ENCODE measurements at regions not wholly inside any gene's neighbourhood (a gene's known extent, or its start where the extent isn't known, plus 50 kb on each side); places are given as distances from the start of the nearest gene placed in this dataset.

GRCh38 chr1:219505886-219506285 lies 107.0 kb downstream of the ZC3H11B start:
- H3K27me3 ChIP-seq (ENCODE audit: insufficient read depth, low read length, poor library complexity): no peaks in the 10 kb centered on the region
- no peak overlapping the region for H2AFZ ChIP-seq (ENCODE audit: low read depth, low read length)
- no peak for TF ChIP-seq EZH2 (IDR thresholded peaks at IDR 0.05; ENCODE audit: borderline replicate concordance, low read depth, low read length, severe bottlenecking)
- TF ChIP-seq CTCF (IDR thresholded peaks at IDR 0.05; ENCODE audit: borderline replicate concordance, extremely low read depth, low read length, poor library complexity, severe bottlenecking): no peak
- no peaks in the 10 kb centered on the region for H3K36me3 ChIP-seq (ENCODE audit: insufficient read depth, low read length)
- H3K9me3 ChIP-seq (ENCODE audit: insufficient read depth, low read length, severe bottlenecking): no peaks in the 10 kb centered on the region
- H3K9ac ChIP-seq (ENCODE audit: low read depth, low read length): no peak overlapping the region
- no peaks in the 10 kb centered on the region for H3K79me2 ChIP-seq (ENCODE audit: insufficient read depth, low read length)
- no peak overlapping the region for H3K4me3 ChIP-seq (ENCODE audit: low read depth in 1 of 2, low read length in 2 of 2)
- no peaks in the 10 kb centered on the region for H3K4me1 ChIP-seq (ENCODE audit: insufficient read depth, low read length)
- no peaks in the 10 kb centered on the region for H4K20me1 ChIP-seq (ENCODE audit: insufficient read depth, low read length)
- H3K27ac ChIP-seq (ENCODE audit: low read length): no peak overlapping the region
- DNase-seq: no peak
- no peak for ATAC-seq (ENCODE audit: insufficient read depth, low read depth)
- no peak overlapping the region for H3K4me2 ChIP-seq (ENCODE audit: insufficient read depth, low read length)

- no peaks in the 10 kb centered on the region for H3K36me3 ChIP-seq (ENCODE audit: insufficient read depth, low read length)
- H3K4me1 ChIP-seq (ENCODE audit: insufficient read depth, low read length): no peaks in the 10 kb centered on the region
- no peak overlapping the region for H3K27ac ChIP-seq (ENCODE audit: low read length)
- ATAC-seq (ENCODE audit: insufficient read depth, low read depth) (no peak), DNase-seq (no peak)
- H3K4me3 ChIP-seq (ENCODE audit: low read depth in 1 of 2, low read length in 2 of 2): no peak overlapping the region
- no peaks in the 10 kb centered on the region for H3K79me2 ChIP-seq (ENCODE audit: insufficient read depth, low read length)
- H3K4me2 ChIP-seq (ENCODE audit: insufficient read depth, low read length): no peak overlapping the region
- H4K20me1 ChIP-seq (ENCODE audit: insufficient read depth, low read length): no peaks in the 10 kb centered on the region
- H3K27me3 ChIP-seq (ENCODE audit: insufficient read depth, low read length, poor library complexity): no peaks in the 10 kb centered on the region
- no peak for TF ChIP-seq CTCF (IDR thresholded peaks at IDR 0.05; ENCODE audit: borderline replicate concordance, extremely low read depth, low read length, poor library complexity, severe bottlenecking)
- TF ChIP-seq EZH2 (IDR thresholded peaks at IDR 0.05; ENCODE audit: borderline replicate concordance, low read depth, low read length, severe bottlenecking): no peak
- H2AFZ ChIP-seq (ENCODE audit: low read depth, low read length): no peak overlapping the region
- no peak overlapping the region for H3K9ac ChIP-seq (ENCODE audit: low read depth, low read length)
- no peaks in the 10 kb centered on the region for H3K9me3 ChIP-seq (ENCODE audit: insufficient read depth, low read length, severe bottlenecking)
Observed at GRCh38 chr1:219503604-219504003, 109.3 kb downstream of the ZC3H11B start.

- TF ChIP-seq CTCF (IDR thresholded peaks at IDR 0.05; ENCODE audit: borderline replicate concordance, extremely low read depth, low read length, poor library complexity, severe bottlenecking) (no peak), EZH2 (IDR thresholded peaks at IDR 0.05; ENCODE audit: borderline replicate concordance, low read depth, low read length, severe bottlenecking) (no peak)
- no peak for ATAC-seq (ENCODE audit: insufficient read depth, low read depth)
- H2AFZ ChIP-seq (ENCODE audit: low read depth, low read length): no peak overlapping the region
Observed at GRCh38 chr1:219500327-219500897, 112.5 kb downstream of the ZC3H11B start.

GRCh38 chr1:219498666-219499065 lies 114.2 kb downstream of the ZC3H11B start:
- Histone ChIP-seq H3K9ac (ENCODE audit: low read depth, low read length) (no peak overlapping the region), H3K4me2 (ENCODE audit: insufficient read depth, low read length) (no peak overlapping the region), H3K27me3 (ENCODE audit: insufficient read depth, low read length, poor library complexity) (no peaks in the 10 kb centered on the region), H3K4me1 (ENCODE audit: insufficient read depth, low read length) (no peaks in the 10 kb centered on the region), H2AFZ (ENCODE audit: low read depth, low read length) (no peak overlapping the region), H3K9me3 (ENCODE audit: insufficient read depth, low read length, severe bottlenecking) (no peaks in the 10 kb centered on the region), H4K20me1 (ENCODE audit: insufficient read depth, low read length) (no peaks in the 10 kb centered on the region), H3K36me3 (ENCODE audit: insufficient read depth, low read length) (no peaks in the 10 kb centered on the region), H3K4me3 (ENCODE audit: low read depth in 1 of 2, low read length in 2 of 2) (no peak overlapping the region), H3K79me2 (ENCODE audit: insufficient read depth, low read length) (no peaks in the 10 kb centered on the region), H3K27ac (ENCODE audit: low read length) (no peak overlapping the region)
- no peak for ATAC-seq (ENCODE audit: insufficient read depth, low read depth)
- DNase-seq: no peak
- TF ChIP-seq CTCF (IDR thresholded peaks at IDR 0.05; ENCODE audit: borderline replicate concordance, extremely low read depth, low read length, poor library complexity, severe bottlenecking) (no peak), EZH2 (IDR thresholded peaks at IDR 0.05; ENCODE audit: borderline replicate concordance, low read depth, low read length, severe bottlenecking) (no peak)

More at GRCh38 chr1:219500327-219500897, 112.5 kb downstream of the ZC3H11B start:
- H3K9me3 ChIP-seq (ENCODE audit: insufficient read depth, low read length, severe bottlenecking): no peaks in the 10 kb centered on the region
- H3K4me1 ChIP-seq (ENCODE audit: insufficient read depth, low read length): no peaks in the 10 kb centered on the region
- H4K20me1 ChIP-seq (ENCODE audit: insufficient read depth, low read length): no peaks in the 10 kb centered on the region
- no peaks in the 10 kb centered on the region for H3K79me2 ChIP-seq (ENCODE audit: insufficient read depth, low read length)
- H3K4me3 ChIP-seq (ENCODE audit: low read depth in 1 of 2, low read length in 2 of 2): no peak overlapping the region
- H3K27me3 ChIP-seq (ENCODE audit: insufficient read depth, low read length, poor library complexity): no peaks in the 10 kb centered on the region
- no peaks in the 10 kb centered on the region for H3K36me3 ChIP-seq (ENCODE audit: insufficient read depth, low read length)
- H3K4me2 ChIP-seq (ENCODE audit: insufficient read depth, low read length): no peak overlapping the region
- H3K9ac ChIP-seq (ENCODE audit: low read depth, low read length): no peak overlapping the region
- H3K27ac ChIP-seq (ENCODE audit: low read length): no peak overlapping the region
- no peak for DNase-seq

Data from DND-41 (cell line).